HUES6 (cell line): ENCODE measurements at regions not wholly inside any gene's neighbourhood (a gene's known extent, or its start where the extent isn't known, plus 50 kb on each side); places are given as distances from the start of the nearest gene placed in this dataset.

Experiments
- H3K27ac ChIP-seq: 2 replicates; pipeline ENCODE4 v1.7.0; 2013; ENCODE audit warnings: low read depth, mild to moderate bottlenecking, low read length, inconsistent platforms
- H3K27me3 ChIP-seq: 2 replicates; pipeline ENCODE4 v1.6.1; 2013; ENCODE audit warnings: low read length; ENCODE audit not compliant: control insufficient read depth, insufficient read depth
- H3K36me3 ChIP-seq: 2 replicates; pipeline ENCODE4 v1.6.1; 2013; ENCODE audit warnings: low read length; ENCODE audit not compliant: control insufficient read depth, insufficient read depth
- H3K4me1 ChIP-seq: 2 replicates; pipeline ENCODE4 v1.6.1; 2013; ENCODE audit warnings: low read length; ENCODE audit not compliant: control insufficient read depth, insufficient read depth
- H3K4me3 ChIP-seq: 2 replicates; pipeline ENCODE4 v1.5.1; 2013; ENCODE audit warnings: low read depth, low read length
- H3K9ac ChIP-seq: one replicate; pipeline ENCODE4 v1.6.1; 2013; ENCODE audit warnings: mild to moderate bottlenecking, low read length
- H3K9me3 ChIP-seq: 2 replicates; pipeline ENCODE4 v1.6.1; 2013; ENCODE audit warnings: low read depth, low read length; ENCODE audit not compliant: control insufficient read depth, insufficient read depth

DNA sequence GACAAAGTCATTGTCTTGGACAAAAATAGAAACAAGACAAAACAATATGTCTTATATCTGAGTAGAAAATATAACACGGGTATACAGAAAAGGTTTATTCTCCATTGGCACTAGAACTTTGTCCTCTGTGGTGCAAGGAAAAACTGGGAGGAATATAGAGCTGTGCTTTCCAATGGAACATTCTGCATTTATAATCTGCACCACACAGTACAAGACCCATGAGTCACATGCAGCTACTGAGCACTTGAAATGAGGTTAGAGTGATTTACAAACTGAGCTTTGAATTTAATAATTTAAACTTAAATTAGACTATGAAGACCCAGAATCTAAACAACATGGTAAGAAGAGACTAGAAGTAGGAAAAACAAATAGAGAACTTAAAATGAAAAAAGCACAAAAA, 86.1 kb downstream of the RAP2A start:
- Histone ChIP-seq H3K4me3 (no peak overlapping the region), H3K9ac (no peak overlapping the region), H3K27me3 (no peaks in the 10 kb centered on the region), H3K27ac (no peak overlapping the region), H3K9me3 (no peaks in the 10 kb centered on the region), H3K4me1 (no peaks in the 10 kb centered on the region), H3K36me3 (no peaks in the 10 kb centered on the region)

DNA sequence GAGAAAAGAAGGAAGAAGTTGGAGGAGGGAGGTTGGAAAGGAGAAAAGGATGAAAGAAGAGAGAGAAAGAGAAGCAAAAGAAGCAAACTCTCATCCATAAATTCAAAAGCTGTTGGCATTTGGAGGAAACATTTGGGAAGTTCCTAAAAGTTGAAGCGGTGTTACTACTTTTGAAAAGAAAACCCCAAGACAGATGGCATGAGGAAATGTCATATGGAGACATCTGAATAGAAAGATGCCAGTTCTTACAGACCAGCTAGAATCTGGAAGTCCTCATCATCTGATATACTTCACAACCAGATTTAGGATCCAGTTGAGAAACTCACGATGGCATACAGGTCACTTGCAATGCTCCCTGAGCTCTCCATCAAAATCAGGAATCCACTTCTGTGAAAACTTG, 86.9 kb downstream of the RAP2A start:
- no peaks in the 10 kb centered on the region for H3K36me3 ChIP-seq
- no peak overlapping the region for H3K9ac ChIP-seq
- H3K4me1 ChIP-seq, result no peaks in the 10 kb centered on the region
- H3K27ac ChIP-seq, result no peak overlapping the region
- no peaks in the 10 kb centered on the region for H3K27me3 ChIP-seq
- H3K9me3 ChIP-seq, result no peaks in the 10 kb centered on the region
- H3K4me3 ChIP-seq, result no peak overlapping the region

DNA sequence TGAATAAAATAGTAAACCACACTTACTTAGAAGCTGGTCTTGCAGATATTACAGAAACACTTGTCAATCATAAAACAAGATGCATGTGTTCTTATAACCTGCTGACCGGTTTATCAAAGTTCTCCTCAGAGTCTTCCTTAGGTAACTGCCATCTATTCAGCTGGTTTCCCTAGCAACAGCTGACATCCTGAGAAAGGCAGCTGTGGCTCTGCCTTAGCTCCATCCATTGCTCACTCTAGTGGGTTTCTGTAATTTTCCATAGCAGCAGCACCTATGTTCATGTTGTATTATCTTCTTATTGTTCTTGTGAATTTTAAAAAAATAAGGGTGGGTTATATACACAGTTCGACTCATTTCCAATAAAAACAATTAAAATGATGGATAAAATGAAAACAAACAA, 87.8 kb downstream of the RAP2A start:
- no peaks in the 10 kb centered on the region for H3K36me3 ChIP-seq
- H3K27ac ChIP-seq, result no peak overlapping the region
- H3K4me1 ChIP-seq, result no peaks in the 10 kb centered on the region
- H3K27me3 ChIP-seq, result no peaks in the 10 kb centered on the region
- no peaks in the 10 kb centered on the region for H3K9me3 ChIP-seq
- H3K4me3 ChIP-seq, result no peak overlapping the region
- no peak overlapping the region for H3K9ac ChIP-seq

DNA sequence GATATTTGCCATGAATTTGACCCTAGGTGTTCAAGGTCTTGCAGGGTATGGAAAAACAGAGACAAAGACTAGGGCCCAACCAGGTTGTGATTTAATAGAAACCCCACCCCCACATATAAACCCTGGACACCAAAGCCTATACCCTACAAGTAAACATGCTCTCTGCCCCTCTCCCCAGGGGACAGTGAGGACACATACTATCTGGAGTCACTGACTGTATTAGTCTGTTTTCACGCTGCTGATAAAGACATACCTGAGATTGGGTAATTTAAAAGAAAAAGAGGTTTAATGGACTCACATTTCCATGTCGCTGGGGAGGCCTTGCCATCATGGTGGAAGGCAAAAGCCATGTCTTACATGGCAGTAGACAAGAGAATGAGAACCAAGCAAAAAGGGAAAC, 88.3 kb downstream of the RAP2A start:
- H3K27ac ChIP-seq, result no peak overlapping the region
- no peaks in the 10 kb centered on the region for H3K36me3 ChIP-seq
- no peaks in the 10 kb centered on the region for H3K27me3 ChIP-seq
- no peak overlapping the region for H3K4me3 ChIP-seq
- no peaks in the 10 kb centered on the region for H3K4me1 ChIP-seq
- no peaks in the 10 kb centered on the region for H3K9me3 ChIP-seq
- no peak overlapping the region for H3K9ac ChIP-seq

DNA sequence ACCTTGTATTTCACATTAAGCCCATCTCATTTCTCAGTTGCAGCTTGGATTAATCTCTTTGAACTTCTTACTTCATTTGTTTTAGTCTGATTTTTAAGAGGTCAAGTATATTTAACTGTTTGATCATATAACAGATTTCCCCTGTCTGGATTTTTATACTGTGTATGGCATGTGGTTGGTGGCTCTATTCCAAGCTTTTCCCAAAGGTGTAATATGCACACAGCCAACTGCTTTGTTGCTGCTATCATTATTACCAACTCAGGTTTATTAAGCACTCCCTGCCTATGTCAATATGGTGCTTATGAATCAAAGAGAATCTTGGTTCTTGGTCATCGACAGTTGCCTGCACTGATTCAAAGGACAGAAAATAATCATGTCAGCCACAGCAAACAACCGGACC, 92.6 kb downstream of the RAP2A start:
- H3K27me3 ChIP-seq, result no peaks in the 10 kb centered on the region
- H3K36me3 ChIP-seq, result no peaks in the 10 kb centered on the region
- H3K9ac ChIP-seq, result no peak overlapping the region
- H3K4me3 ChIP-seq, result no peak overlapping the region
- H3K27ac ChIP-seq, result no peak overlapping the region
- no peaks in the 10 kb centered on the region for H3K9me3 ChIP-seq
- no peaks in the 10 kb centered on the region for H3K4me1 ChIP-seq

DNA sequence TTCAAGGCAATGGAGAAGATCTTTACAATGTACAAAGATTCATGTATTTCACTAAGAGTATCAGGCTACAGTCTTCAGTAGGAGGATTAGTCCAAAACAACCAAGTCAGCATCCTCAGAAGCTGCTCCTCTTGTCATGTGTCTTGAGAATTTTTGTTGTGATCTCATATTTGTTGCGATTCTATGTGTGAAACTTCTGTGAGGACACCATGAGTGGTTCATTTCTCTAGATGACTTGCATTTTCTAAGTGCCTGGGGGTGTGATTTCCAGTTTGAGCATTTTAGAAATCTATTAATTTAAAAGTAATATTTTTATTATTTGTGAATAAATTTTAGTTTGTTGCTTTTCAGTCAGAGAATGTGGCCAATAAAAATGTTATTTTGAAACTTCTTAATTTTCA, 94.5 kb downstream of the RAP2A start:
- Histone ChIP-seq H3K27me3 (no peaks in the 10 kb centered on the region), H3K4me1 (no peaks in the 10 kb centered on the region), H3K27ac (no peak overlapping the region), H3K4me3 (no peak overlapping the region), H3K36me3 (no peaks in the 10 kb centered on the region), H3K9ac (no peak overlapping the region), H3K9me3 (no peaks in the 10 kb centered on the region)

DNA sequence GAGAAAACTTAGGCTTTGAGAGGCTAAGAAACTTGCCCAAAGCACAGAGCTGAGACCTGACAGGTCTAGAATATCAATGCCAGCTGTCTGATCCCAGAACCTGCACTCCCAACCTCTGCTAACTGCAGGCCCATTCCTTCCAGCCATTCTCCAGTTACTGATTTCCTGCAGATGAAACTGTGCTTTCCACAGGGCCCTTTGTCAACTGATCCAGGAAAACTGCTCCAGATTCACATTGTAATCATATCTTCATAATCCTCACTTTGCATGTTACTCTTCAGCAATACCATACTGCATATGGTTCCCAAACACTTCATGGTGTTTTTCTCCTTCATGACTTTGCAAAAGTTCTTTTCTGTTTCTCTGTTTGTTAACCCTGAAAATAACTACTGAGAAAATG, 100.6 kb downstream of the RAP2A start:
- Histone ChIP-seq H3K27me3 (no peaks in the 10 kb centered on the region), H3K27ac (no peak overlapping the region), H3K36me3 (no peaks in the 10 kb centered on the region), H3K4me1 (no peaks in the 10 kb centered on the region), H3K9ac (no peak overlapping the region), H3K9me3 (no peaks in the 10 kb centered on the region), H3K4me3 (no peak overlapping the region)

DNA sequence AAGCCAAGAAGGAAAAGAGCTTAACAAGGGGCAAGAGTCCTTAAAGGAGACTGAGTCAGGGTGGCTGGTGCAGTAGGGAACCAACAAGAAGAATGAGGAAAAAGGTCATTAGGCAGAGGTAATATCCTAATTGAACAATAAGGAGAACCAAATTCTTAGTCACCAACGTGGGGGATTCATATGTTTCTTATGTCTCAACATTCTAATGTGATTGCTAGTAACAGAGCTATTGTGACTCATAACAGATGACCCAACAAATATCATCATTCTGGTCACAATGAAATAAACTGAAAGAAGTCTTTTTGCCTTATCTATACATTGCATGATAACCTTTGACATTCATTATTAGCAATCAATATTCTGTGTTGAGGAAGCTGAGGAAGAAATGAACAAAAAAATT, 101.6 kb downstream of the RAP2A start:
- no peaks in the 10 kb centered on the region for H3K4me1 ChIP-seq
- no peaks in the 10 kb centered on the region for H3K9me3 ChIP-seq
- H3K27ac ChIP-seq, result no peak overlapping the region
- H3K4me3 ChIP-seq, result no peak overlapping the region
- H3K27me3 ChIP-seq, result no peaks in the 10 kb centered on the region
- H3K9ac ChIP-seq, result no peak overlapping the region
- no peaks in the 10 kb centered on the region for H3K36me3 ChIP-seq

DNA sequence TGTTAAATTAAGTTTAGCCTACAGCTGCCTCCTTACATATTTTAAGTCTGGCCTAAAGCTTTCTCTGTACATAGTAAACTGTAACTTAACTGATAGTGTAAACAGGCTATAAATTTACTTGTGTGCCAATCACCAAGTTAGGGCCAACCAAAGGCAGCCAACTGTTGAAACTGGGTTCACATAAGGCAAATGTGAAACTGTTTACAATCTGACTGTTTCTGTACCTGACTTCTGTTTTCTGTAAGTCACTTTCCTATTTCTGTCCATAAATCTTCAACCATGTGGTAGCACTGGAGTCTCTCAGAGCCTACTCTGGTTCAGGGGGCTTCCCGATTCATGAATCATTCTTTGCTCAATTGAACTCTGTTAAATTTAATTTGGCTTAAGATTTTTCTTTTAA, 103.1 kb downstream of the RAP2A start:
- H3K4me3 ChIP-seq, result no peak overlapping the region
- no peak overlapping the region for H3K27ac ChIP-seq
- no peak overlapping the region for H3K9ac ChIP-seq
- no peaks in the 10 kb centered on the region for H3K36me3 ChIP-seq
- H3K4me1 ChIP-seq, result no peaks in the 10 kb centered on the region
- H3K27me3 ChIP-seq, result no peaks in the 10 kb centered on the region
- H3K9me3 ChIP-seq, result no peaks in the 10 kb centered on the region

DNA sequence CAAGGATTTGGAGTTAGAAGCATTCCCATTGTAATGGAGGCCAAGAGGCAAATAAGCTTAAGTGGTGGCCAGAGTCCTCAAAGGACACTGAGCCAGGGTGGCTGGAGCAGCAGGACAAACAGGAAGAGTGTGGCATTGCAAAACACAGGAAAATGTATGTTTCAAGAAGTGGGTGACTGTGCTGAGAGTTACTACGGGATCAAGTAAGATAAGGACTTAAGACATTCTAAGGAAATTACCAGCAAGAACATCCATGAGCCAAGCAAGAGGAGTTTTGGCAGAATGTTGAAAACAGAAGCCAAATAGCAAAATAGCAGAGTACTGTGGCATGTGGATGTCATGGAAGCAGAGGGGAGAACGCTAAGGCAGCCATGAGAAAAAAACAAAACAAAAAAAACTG, 104.2 kb downstream of the RAP2A start:
- Histone ChIP-seq H3K4me1 (no peaks in the 10 kb centered on the region), H3K27me3 (no peaks in the 10 kb centered on the region), H3K9ac (no peak overlapping the region), H3K36me3 (no peaks in the 10 kb centered on the region), H3K9me3 (no peaks in the 10 kb centered on the region), H3K27ac (no peak overlapping the region), H3K4me3 (no peak overlapping the region)

DNA sequence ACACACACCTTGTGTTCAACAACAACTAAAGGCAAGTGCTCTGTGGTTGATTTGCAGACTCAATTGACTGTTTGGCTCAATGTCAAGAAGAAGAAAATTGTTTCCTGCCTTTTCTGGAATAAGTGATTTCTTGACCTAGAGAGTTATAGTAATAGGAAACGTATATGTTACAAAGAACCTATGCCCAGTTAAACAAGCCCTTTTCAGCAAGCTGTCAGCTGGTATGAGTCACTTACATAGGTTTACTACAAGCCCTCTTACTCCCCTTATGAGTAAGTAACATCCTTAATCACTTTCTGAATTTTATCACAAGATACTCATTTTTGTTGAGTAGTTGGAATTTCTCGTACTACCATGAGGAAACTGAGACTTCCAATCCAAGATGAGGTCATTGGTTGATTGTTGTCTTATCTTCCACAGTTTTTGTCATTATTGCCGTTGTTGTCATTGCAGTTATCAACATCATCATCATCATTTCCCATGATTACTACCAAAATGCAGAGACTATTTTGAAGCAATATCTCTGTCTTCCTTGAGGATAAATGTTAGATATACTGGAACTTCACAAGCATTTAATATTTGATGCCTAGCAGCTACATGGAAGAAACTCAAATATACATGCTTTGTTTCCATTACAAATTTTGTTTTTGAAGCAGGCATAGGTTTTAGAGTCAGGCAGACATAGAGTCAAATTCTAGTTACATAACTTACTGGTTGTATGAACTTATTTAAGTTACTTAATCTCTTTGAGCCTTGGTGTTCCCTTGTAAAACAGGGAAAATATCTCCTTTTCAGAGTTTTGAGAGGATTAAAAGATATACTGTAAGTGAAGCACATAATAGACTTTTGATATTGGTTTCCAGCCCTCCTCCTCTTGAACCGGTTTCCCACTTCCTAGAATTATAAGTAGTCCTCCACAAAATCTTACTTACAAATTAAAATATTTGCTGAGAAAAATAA, 106.0 kb downstream of the RAP2A start:
- no peaks in the 10 kb centered on the region for H3K36me3 ChIP-seq
- H3K9ac ChIP-seq, result no peak overlapping the region
- no peaks in the 10 kb centered on the region for H3K27me3 ChIP-seq
- no peaks in the 10 kb centered on the region for H3K9me3 ChIP-seq
- no peaks in the 10 kb centered on the region for H3K4me1 ChIP-seq
- no peak overlapping the region for H3K27ac ChIP-seq
- H3K4me3 ChIP-seq, result no peak overlapping the region
